GM12873 (cell line): ENCODE measurements at regions not wholly inside any gene's neighbourhood (a gene's known extent, or its start where the extent isn't known, plus 50 kb on each side); places are given as distances from the start of the nearest gene placed in this dataset.

Experiments used
- CTCF ChIP-seq: IDR thresholded peaks from 2 replicates; pipeline ENCODE4 v1.5.1; 2012; ENCODE audit warnings: low read depth, mild to moderate bottlenecking, moderate library complexity, low read length, control low read depth; ENCODE audit not compliant: insufficient read depth; ENCODE audit errors: missing control alignments

DNA sequence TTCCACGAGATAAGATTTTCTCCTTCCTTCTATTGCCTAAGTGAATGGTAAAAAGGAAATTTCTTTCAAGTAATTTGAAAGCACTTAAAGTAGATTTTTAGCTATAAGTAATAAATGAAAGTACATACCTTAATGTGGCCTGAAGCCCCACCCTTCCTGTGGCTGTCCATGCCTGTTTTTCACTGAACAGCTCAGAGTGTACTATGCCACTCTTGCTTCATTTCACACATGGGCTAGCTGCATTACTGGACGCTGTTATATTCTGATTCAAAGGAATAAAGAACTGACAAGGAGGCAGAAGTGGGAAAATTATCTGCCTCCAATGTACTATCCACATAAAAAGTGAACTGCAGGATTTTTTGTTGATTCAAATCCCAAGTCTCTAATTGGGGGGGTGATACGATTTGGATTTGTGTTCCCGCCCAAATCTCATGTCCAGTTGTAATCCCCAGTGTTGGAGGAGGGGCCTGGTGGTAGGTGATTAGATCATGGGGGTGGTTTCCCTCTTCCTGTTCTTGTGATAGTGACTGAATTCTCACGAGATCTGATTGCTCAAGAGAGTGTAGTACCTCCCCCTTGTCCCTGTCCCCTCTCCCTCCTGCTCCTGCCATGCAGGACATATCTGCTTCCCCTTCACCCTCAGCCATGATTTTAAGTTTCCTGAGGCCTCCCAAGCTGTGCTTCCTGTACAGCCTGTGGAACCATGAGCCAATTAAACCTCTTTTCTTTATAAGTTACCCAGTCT, 154.7 kb upstream of the SGCG start:
- TF ChIP-seq CTCF, result no peak

GRCh38 chr13:23039266-23039935, 141.4 kb upstream of the SGCG start:
- no peak for TF ChIP-seq CTCF

GRCh38 chr13:23042181-23042580, 138.6 kb upstream of the SGCG start:
- no peak for TF ChIP-seq CTCF

DNA sequence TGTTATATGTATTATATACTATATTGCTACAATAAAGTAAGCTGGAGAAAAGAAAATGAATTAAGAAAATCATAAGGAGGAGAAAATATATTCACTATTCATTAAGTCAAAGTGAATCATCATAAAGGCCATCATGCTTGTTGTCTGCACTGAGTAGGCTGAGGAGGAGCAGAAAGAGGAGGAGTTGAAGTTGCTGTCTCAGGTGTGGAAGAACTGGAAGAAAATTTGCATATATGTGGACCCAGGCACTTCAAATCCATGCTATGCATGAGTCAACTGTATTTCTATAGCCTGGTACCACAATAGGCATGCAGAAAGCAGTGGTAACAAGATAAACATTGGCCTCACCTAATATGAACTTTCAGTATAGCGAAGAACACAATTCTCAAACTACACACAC, 135.9 kb upstream of the SGCG start:
- TF ChIP-seq CTCF, result no peak

DNA sequence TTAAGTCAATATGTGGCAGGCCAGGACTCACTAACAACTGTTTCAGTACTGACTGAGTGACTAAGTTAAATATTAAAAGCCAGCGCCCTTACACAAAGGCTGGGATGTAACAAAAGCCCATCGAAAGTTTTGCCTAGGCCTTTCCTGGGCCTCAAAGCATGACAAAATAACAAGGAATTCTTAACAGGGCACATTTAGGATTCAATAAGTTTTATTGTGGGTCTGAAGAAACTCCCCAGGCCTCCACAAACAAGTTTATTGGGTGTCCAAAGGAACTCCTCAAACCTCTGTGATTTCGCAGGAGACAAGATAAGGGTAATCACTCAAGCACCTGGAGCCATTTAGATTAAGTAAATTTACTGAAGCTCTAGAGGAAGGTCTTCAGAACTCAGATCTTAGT, 130.7 kb upstream of the SGCG start:
- TF ChIP-seq CTCF, result no peak

DNA sequence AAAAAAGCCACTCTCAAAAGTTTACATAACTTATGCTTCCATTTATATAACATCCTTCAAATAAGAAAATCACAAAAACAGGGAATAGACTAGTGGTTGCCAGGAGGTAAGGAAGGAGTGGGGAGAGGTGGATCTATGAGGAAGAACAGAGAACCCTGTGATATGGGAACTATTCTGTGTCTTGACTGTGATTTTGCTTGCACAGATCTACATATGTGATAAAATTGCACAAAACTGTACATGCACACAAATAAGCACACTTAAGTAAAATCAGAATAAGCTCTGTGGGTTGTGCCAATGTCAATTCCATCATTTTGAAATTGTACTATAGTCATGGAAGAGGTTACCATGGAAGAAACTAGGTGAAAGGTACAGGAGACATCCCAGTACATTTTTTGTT, 121.6 kb upstream of the SGCG start:
- TF ChIP-seq CTCF, result no peak

DNA sequence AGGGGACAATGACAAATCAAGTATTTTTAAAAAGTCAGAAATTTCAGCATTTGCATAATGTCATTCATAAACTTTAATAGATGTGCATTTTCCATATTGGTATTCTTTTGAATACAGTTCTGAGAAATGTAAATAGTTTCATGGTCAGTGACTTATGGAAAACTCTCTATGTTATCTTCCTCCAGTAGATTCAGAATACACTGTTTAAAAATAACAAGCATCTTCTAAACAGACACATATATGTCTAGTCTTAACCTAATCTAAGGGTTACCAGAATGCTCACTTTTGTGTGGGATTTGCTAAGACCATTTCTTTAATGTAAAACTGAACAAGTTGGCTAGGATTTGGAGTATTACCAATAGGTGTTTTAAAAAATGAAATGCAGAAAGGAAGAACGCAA, 119.8 kb upstream of the SGCG start:
- TF ChIP-seq CTCF, result no peak
